ENCODE measurements at regions not wholly inside any gene's neighbourhood (a gene's known extent, or its start where the extent isn't known, plus 50 kb on each side); places are given as distances from the start of the nearest gene placed in this dataset.

- DNase-seq (no peak), ATAC-seq (no peak)
- H3K27me3 Mint-ChIP-seq (ENCODE audit: low read depth), result peaks cover 3% of the 10 kb centered on the region
- no peaks in the 10 kb centered on the region for H3K36me3 Mint-ChIP-seq (ENCODE audit: insufficient read depth)
- no peaks in the 10 kb centered on the region for H3K4me1 Mint-ChIP-seq (ENCODE audit: low read depth)
- no peak overlapping the region for H3K4me3 Mint-ChIP-seq
- H3K9me3 Mint-ChIP-seq, result no peaks in the 10 kb centered on the region
These were observed 59.7 kb upstream of the PHLPP1 start for GRCh38 chr18:62655520-62656219.

- Mint-ChIP-seq H3K4me1 (ENCODE audit: low read depth) (no peaks in the 10 kb centered on the region), H3K4me3 (no peak overlapping the region), H3K27me3 (ENCODE audit: low read depth) (peaks cover 3% of the 10 kb centered on the region), H3K36me3 (ENCODE audit: insufficient read depth) (no peaks in the 10 kb centered on the region), H3K9me3 (no peaks in the 10 kb centered on the region)
- DNase-seq (no peak), ATAC-seq (no peak)
These were observed 57.3 kb upstream of the PHLPP1 start for GRCh38 chr18:62658028-62658427.

- ATAC-seq (no peak), DNase-seq (no peak)
- Mint-ChIP-seq H3K9me3 (no peaks in the 10 kb centered on the region), H3K4me3 (no peak overlapping the region), H3K27me3 (ENCODE audit: low read depth) (no peaks in the 10 kb centered on the region), H3K4me1 (ENCODE audit: low read depth) (no peaks in the 10 kb centered on the region), H3K36me3 (ENCODE audit: insufficient read depth) (no peaks in the 10 kb centered on the region)
These were observed 55.6 kb upstream of the PHLPP1 start for GRCh38 chr18:62659698-62660097.

- H3K9me3 Mint-ChIP-seq, result no peaks in the 10 kb centered on the region
- H3K36me3 Mint-ChIP-seq (ENCODE audit: insufficient read depth), result no peaks in the 10 kb centered on the region
- H3K27me3 Mint-ChIP-seq (ENCODE audit: low read depth), result no peaks in the 10 kb centered on the region
- ATAC-seq, result no peak
- H3K4me1 Mint-ChIP-seq (ENCODE audit: low read depth), result no peaks in the 10 kb centered on the region
- no peak for DNase-seq
- no peak overlapping the region for H3K4me3 Mint-ChIP-seq
These were observed 54.6 kb upstream of the PHLPP1 start for GRCh38 chr18:62660691-62661090.

- no peak for ATAC-seq
These were observed 51.5 kb upstream of the PHLPP1 start for GRCh38 chr18:62663731-62664336.

GRCh38 chr18:62664414-62664813 is 50.9 kb upstream of the PHLPP1 start:
- H3K4me3 Mint-ChIP-seq, result no peak overlapping the region
- H3K9me3 Mint-ChIP-seq, result no peaks in the 10 kb centered on the region
- no peaks in the 10 kb centered on the region for H3K27me3 Mint-ChIP-seq (ENCODE audit: low read depth)
- peaks cover 1% of the 10 kb centered on the region for H3K4me1 Mint-ChIP-seq (ENCODE audit: low read depth)
- no peaks in the 10 kb centered on the region for H3K36me3 Mint-ChIP-seq (ENCODE audit: insufficient read depth)
- no peak for DNase-seq
- ATAC-seq, result no peak

More at GRCh38 chr18:62663731-62664336, 51.5 kb upstream of the PHLPP1 start:
- Mint-ChIP-seq H3K9me3 (no peaks in the 10 kb centered on the region), H3K4me1 (ENCODE audit: low read depth) (no peaks in the 10 kb centered on the region), H3K36me3 (ENCODE audit: insufficient read depth) (no peaks in the 10 kb centered on the region), H3K27me3 (ENCODE audit: low read depth) (no peaks in the 10 kb centered on the region), H3K4me3 (no peak overlapping the region)
- DNase-seq, result no peak

- no peak for DNase-seq
- Mint-ChIP-seq H3K4me3 (no peak overlapping the region), H3K4me1 (ENCODE audit: low read depth) (peaks cover 5% of the 10 kb centered on the region), H3K27me3 (ENCODE audit: low read depth) (no peaks in the 10 kb centered on the region), H3K36me3 (ENCODE audit: insufficient read depth) (no peaks in the 10 kb centered on the region), H3K9me3 (no peaks in the 10 kb centered on the region)
- no peak for ATAC-seq
These were observed 50.2 kb upstream of the PHLPP1 start for GRCh38 chr18:62665188-62665587.

Data from activated T-cell treated with anti-CD3 and anti-CD28 coated beads, Interleukin-2, amount 50 U/mL, for 4 hours (primary cell).